Endothelial cell (in vitro differentiated cells): ENCODE measurements at regions not wholly inside any gene's neighbourhood (a gene's known extent, or its start where the extent isn't known, plus 50 kb on each side); places are given as distances from the start of the nearest gene placed in this dataset.

Experiments used
- DNase-seq: peaks from one replicate; pipeline ENCODE4 v3.0.0; 2021; ENCODE audit warnings: low spot score
- H3K27ac Mint-ChIP-seq: one replicate; pipeline ENCODE4 v1.8.0; 2021; ENCODE audit warnings: mixed read lengths, inconsistent platforms; ENCODE audit not compliant: unreplicated experiment
- H3K27me3 Mint-ChIP-seq: one replicate; pipeline ENCODE4 v1.8.0; 2021; ENCODE audit warnings: mild to moderate bottlenecking, moderate library complexity, mixed read lengths, inconsistent platforms; ENCODE audit not compliant: unreplicated experiment
- H3K36me3 Mint-ChIP-seq: one replicate; pipeline ENCODE4 v1.8.0; 2021; ENCODE audit warnings: mild to moderate bottlenecking, low read depth, mixed read lengths, inconsistent platforms; ENCODE audit not compliant: unreplicated experiment
- H3K4me1 Mint-ChIP-seq: one replicate; pipeline ENCODE4 v1.8.0; 2021; ENCODE audit warnings: mild to moderate bottlenecking, mixed read lengths, inconsistent platforms; ENCODE audit not compliant: unreplicated experiment
- H3K4me3 Mint-ChIP-seq: one replicate; pipeline ENCODE4 v1.8.0; 2021; ENCODE audit warnings: mild to moderate bottlenecking, mixed read lengths, inconsistent platforms; ENCODE audit not compliant: unreplicated experiment
- H3K9me3 Mint-ChIP-seq: one replicate; pipeline ENCODE4 v1.8.0; 2021; ENCODE audit warnings: mixed read lengths, inconsistent platforms; ENCODE audit not compliant: unreplicated experiment
- CTCF ChIP-seq: fragments of 200-600 bp; sonication (generic); IDR thresholded peaks from one replicate; pipeline ENCODE4 v1.5.0; 2021; ENCODE audit warnings: antibody characterized with exemption; ENCODE audit not compliant: unreplicated experiment

- H3K4me1 Mint-ChIP-seq = peaks cover 8% of the 10 kb centered on the region
- peak overlapping the region; percentile 2 for H3K27ac Mint-ChIP-seq
Observed at GRCh38 chr6:87935196-87935595, 112.4 kb upstream of the SPACA1 start.

GRCh38 chr6:87932361-87932760 lies 115.3 kb upstream of the SPACA1 start:
- peaks cover 17% of the 10 kb centered on the region for H3K4me1 Mint-ChIP-seq
- no peak for TF ChIP-seq CTCF
- peaks cover 2% of the 10 kb centered on the region for H3K27me3 Mint-ChIP-seq
- H3K9me3 Mint-ChIP-seq = no peaks in the 10 kb centered on the region
- H3K4me3 Mint-ChIP-seq = no peak overlapping the region
- no peak for DNase-seq
- no peaks in the 10 kb centered on the region for H3K36me3 Mint-ChIP-seq
- no peak overlapping the region for H3K27ac Mint-ChIP-seq

More at GRCh38 chr6:87935196-87935595, 112.4 kb upstream of the SPACA1 start:
- Mint-ChIP-seq H3K36me3 (no peaks in the 10 kb centered on the region), H3K9me3 (no peaks in the 10 kb centered on the region), H3K27me3 (peaks cover 2% of the 10 kb centered on the region), H3K4me3 (no peak overlapping the region)
- no peak for TF ChIP-seq CTCF
- DNase-seq = no peak

- no peaks in the 10 kb centered on the region for H3K27me3 Mint-ChIP-seq
- peaks cover 11% of the 10 kb centered on the region for H3K4me1 Mint-ChIP-seq
- H3K36me3 Mint-ChIP-seq = no peaks in the 10 kb centered on the region
- peak; percentile 71 for TF ChIP-seq CTCF
- H3K4me3 Mint-ChIP-seq = no peak overlapping the region
- no peaks in the 10 kb centered on the region for H3K9me3 Mint-ChIP-seq
- H3K27ac Mint-ChIP-seq = no peak overlapping the region
- DNase-seq = peak; percentile 83
Observed at GRCh38 chr6:87929843-87930288, 117.8 kb upstream of the SPACA1 start.

GRCh38 chr6:87926687-87927086 lies 121.0 kb upstream of the SPACA1 start:
- no peaks in the 10 kb centered on the region for H3K9me3 Mint-ChIP-seq
- no peak for TF ChIP-seq CTCF

GRCh38 chr6:87926072-87926471 lies 121.6 kb upstream of the SPACA1 start:
- no peaks in the 10 kb centered on the region for H3K27me3 Mint-ChIP-seq
- H3K36me3 Mint-ChIP-seq = no peaks in the 10 kb centered on the region
- no peak for TF ChIP-seq CTCF
- no peak for DNase-seq
- no peak overlapping the region for H3K27ac Mint-ChIP-seq
- no peaks in the 10 kb centered on the region for H3K9me3 Mint-ChIP-seq
- peaks cover 11% of the 10 kb centered on the region for H3K4me1 Mint-ChIP-seq
- H3K4me3 Mint-ChIP-seq = no peak overlapping the region

More at GRCh38 chr6:87926687-87927086, 121.0 kb upstream of the SPACA1 start:
- H3K27ac Mint-ChIP-seq = no peak overlapping the region
- no peak overlapping the region for H3K4me3 Mint-ChIP-seq
- DNase-seq = no peak
- H3K36me3 Mint-ChIP-seq = no peaks in the 10 kb centered on the region
- H3K27me3 Mint-ChIP-seq = no peaks in the 10 kb centered on the region
- peaks cover 11% of the 10 kb centered on the region for H3K4me1 Mint-ChIP-seq
